GM12865 (cell line): ENCODE measurements at regions not wholly inside any gene's neighbourhood (a gene's known extent, or its start where the extent isn't known, plus 50 kb on each side); places are given as distances from the start of the nearest gene placed in this dataset.
"Not testable (repeated sequence)": the region's sequence is repeated elsewhere in the genome, so short reads cannot be mapped to it uniquely, and the experiment has no call there.

ENCODE experiments used
- DNase-seq: peaks from one replicate; pipeline ENCODE4 v3.0.0; 2010; ENCODE audit warnings: low read depth
- H3K4me3 ChIP-seq: 2 replicates; pipeline ENCODE4 v1.5.1; 2011; ENCODE audit warnings: mild to moderate bottlenecking, low read depth, low read length, control low read depth
- CTCF ChIP-seq: IDR thresholded peaks from 2 replicates; pipeline ENCODE4 v1.5.1; 2011; ENCODE audit warnings: low read length, control low read depth, low read depth, inconsistent platforms; ENCODE audit not compliant: insufficient read depth; ENCODE audit errors: missing control alignments

- DNase-seq = no peak
- H3K4me3 ChIP-seq = no peak overlapping the region
- no peak for TF ChIP-seq CTCF
Measured at GRCh38 chr12:18837505-18837904, 99.6 kb downstream of the CAPZA3 start.

DNA sequence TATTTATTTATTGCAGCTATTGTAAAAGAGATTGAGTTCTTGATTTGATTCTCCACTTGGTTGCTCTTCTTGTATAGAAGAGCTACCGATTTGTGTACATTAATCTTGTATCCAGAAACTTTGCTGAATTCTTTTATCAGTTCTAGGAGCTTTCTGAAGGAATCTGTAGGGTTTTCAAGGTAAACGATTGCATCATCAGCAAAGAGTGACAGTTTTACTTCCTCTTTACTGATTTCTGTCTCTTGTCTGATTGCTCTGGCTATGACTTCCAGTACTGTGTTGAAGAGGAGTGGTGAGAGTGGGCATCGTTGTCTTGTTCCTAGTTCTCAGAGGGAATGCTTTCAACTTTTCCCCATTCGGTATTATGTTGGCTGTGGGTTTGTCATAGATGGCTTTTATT lies 103.1 kb downstream of the CAPZA3 start:
- peak; percentile 3 for DNase-seq
- H3K4me3 ChIP-seq = not testable (repeated sequence)

- no peak overlapping the region for H3K4me3 ChIP-seq
- DNase-seq = no peak
- TF ChIP-seq CTCF = no peak
Measured at GRCh38 chr12:18849080-18849479, 111.2 kb downstream of the CAPZA3 start.

- DNase-seq = no peak
- no peak for TF ChIP-seq CTCF
- no peak overlapping the region for H3K4me3 ChIP-seq
Measured at GRCh38 chr12:18849761-18850160, 111.8 kb downstream of the CAPZA3 start.

GRCh38 chr12:18850752-18851151 lies 112.8 kb downstream of the CAPZA3 start:
- H3K4me3 ChIP-seq = no peak overlapping the region
- TF ChIP-seq CTCF = no peak
- no peak for DNase-seq

GRCh38 chr12:18851271-18851670 lies 113.4 kb downstream of the CAPZA3 start:
- TF ChIP-seq CTCF = no peak
- no peak overlapping the region for H3K4me3 ChIP-seq
- DNase-seq = no peak

GRCh38 chr12:18853570-18854366 lies 115.8 kb downstream of the CAPZA3 start:
- DNase-seq = no peak
- TF ChIP-seq CTCF = no peak
- H3K4me3 ChIP-seq = no peak overlapping the region

GRCh38 chr12:18857656-18858055 lies 119.7 kb downstream of the CAPZA3 start:
- no peak for TF ChIP-seq CTCF
- no peak overlapping the region for H3K4me3 ChIP-seq
- no peak for DNase-seq
